ENCODE measurements at regions not wholly inside any gene's neighbourhood (a gene's known extent, or its start where the extent isn't known, plus 50 kb on each side); places are given as distances from the start of the nearest gene placed in this dataset.

- ChIA-PET CTCF (no interaction called here), POLR2A (no interaction called here)
- Histone ChIP-seq H3K27ac (ENCODE audit: low read depth, low read length) (no peak overlapping the region), H3K9me3 (ENCODE audit: control insufficient read depth, insufficient read depth, low read length) (no peaks in the 10 kb centered on the region), H3K4me3 (ENCODE audit: low read depth, low read length) (no peak overlapping the region), H3K27me3 (ENCODE audit: control insufficient read depth, insufficient read depth, low read length) (no peaks in the 10 kb centered on the region)
- no peak for DNase-seq (ENCODE audit: low read depth, low spot score)
- TF ChIP-seq, protein P1, sequence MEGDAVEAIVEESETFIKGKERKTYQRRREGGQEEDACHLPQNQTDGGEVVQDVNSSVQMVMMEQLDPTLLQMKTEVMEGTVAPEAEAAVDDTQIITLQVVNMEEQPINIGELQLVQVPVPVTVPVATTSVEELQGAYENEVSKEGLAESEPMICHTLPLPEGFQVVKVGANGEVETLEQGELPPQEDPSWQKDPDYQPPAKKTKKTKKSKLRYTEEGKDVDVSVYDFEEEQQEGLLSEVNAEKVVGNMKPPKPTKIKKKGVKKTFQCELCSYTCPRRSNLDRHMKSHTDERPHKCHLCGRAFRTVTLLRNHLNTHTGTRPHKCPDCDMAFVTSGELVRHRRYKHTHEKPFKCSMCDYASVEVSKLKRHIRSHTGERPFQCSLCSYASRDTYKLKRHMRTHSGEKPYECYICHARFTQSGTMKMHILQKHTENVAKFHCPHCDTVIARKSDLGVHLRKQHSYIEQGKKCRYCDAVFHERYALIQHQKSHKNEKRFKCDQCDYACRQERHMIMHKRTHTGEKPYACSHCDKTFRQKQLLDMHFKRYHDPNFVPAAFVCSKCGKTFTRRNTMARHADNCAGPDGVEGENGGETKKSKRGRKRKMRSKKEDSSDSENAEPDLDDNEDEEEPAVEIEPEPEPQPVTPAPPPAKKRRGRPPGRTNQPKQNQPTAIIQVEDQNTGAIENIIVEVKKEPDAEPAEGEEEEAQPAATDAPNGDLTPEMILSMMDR (IDR thresholded peaks at IDR 0.05; ENCODE audit: low read depth, low read length) = no peak
These were observed 136.6 kb upstream of the RARB start for GRCh38 chr3:25291481-25291905.

DNA sequence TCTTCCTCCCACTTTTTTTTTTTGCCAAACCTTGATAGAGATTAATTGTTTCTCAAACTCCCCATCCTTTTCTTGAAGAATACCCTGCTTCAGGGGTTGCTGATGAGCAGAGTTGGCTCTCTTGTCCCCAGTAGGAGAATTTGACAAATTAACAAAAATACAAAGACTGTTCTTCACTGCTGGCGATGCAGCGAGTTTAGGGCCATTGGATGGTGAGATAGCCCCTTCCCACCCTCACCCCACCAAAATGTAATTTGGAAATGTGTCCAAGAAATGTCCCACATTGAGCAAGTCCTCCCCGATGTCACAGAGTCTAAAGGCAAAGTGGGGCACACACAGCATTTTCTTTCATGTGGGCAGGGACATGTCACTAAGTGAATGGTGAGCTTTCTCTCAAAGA, 136.0 kb upstream of the RARB start:
- TF ChIP-seq, protein P1 (IDR thresholded peaks at IDR 0.05; ENCODE audit: low read depth, low read length) = no peak
- H3K4me3 ChIP-seq (ENCODE audit: low read depth, low read length) = no peak overlapping the region
- ChIA-PET CTCF (no interaction called here), POLR2A (no interaction called here)
- no peak overlapping the region for H3K27ac ChIP-seq (ENCODE audit: low read depth, low read length)
- DNase-seq (ENCODE audit: low read depth, low spot score) = no peak
- H3K9me3 ChIP-seq (ENCODE audit: control insufficient read depth, insufficient read depth, low read length) = no peaks in the 10 kb centered on the region
- no peaks in the 10 kb centered on the region for H3K27me3 ChIP-seq (ENCODE audit: control insufficient read depth, insufficient read depth, low read length)

GRCh38 chr3:25292595-25292994, 135.5 kb upstream of the RARB start:
- no peaks in the 10 kb centered on the region for H3K9me3 ChIP-seq (ENCODE audit: control insufficient read depth, insufficient read depth, low read length)
- ChIA-PET POLR2A (no interaction called here), CTCF (interaction anchor here (0.6 kb wide), 1 partner anchor 355 kb away, joined by 4 read pairs; no protein-coding TSS in a partner anchor)
- H3K27ac ChIP-seq (ENCODE audit: low read depth, low read length) = no peak overlapping the region
- TF ChIP-seq, protein P1 (IDR thresholded peaks at IDR 0.05; ENCODE audit: low read depth, low read length) = no peak
- H3K27me3 ChIP-seq (ENCODE audit: control insufficient read depth, insufficient read depth, low read length) = no peaks in the 10 kb centered on the region
- DNase-seq (ENCODE audit: low read depth, low spot score) = no peak
- H3K4me3 ChIP-seq (ENCODE audit: low read depth, low read length) = no peak overlapping the region

DNA sequence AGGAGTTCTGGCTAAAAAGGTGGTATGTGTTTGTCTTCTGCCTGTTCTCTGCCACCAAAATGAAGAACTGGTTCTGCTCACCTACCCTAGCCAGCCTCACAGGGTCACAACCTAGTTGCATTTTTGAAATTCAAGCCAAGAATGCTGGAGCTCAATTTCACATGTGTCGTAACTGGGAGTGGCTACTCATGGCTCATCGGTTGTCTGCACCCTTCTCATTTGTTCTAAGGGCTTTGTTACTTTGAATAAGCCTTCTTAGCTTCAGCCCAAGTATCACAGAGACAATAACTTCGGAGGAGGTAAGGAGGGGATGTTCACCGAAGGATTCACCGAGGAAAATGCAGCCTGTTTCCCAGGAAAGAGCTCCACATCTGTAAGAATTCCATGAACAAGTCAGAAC, 134.3 kb upstream of the RARB start:
- POLR2A ChIA-PET = no interaction called here
- DNase-seq (ENCODE audit: low read depth, low spot score) = no peak
- CTCF ChIA-PET = no interaction called here
- Histone ChIP-seq H3K4me3 (ENCODE audit: low read depth, low read length) (no peak overlapping the region), H3K27ac (ENCODE audit: low read depth, low read length) (no peak overlapping the region), H3K27me3 (ENCODE audit: control insufficient read depth, insufficient read depth, low read length) (no peaks in the 10 kb centered on the region), H3K9me3 (ENCODE audit: control insufficient read depth, insufficient read depth, low read length) (no peaks in the 10 kb centered on the region)
- TF ChIP-seq, protein P1 (IDR thresholded peaks at IDR 0.05; ENCODE audit: low read depth, low read length) = no peak

DNA sequence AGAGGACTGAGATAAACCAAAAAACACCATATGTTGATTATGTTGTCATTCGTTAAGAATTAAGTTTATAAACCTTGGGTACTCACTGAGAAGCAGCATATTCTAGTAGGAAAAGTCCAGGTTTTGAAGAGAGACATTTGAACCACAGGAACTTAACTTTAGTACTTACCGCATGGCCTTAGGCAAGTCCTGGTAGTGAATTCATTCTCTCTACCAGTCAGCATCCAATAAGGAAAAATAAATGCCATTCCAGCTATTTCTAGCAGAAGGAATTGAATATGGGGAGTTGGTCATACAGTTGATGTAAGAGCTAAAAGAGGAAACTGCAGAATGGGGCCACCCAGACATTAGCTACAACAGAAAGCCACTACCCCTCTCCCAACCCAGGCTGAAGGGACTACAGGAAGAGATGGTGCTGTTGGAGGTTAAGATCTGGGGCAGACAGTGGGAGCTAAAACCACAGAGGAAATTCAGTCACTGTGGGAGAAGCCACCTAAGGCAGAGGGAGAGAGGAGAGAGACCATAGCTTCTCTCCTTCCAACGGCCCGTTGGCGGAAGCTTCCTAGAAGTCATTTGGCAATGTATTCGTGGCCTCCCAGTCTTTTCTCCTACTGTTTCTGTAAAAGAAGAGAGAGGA, 133.8 kb upstream of the RARB start:
- TF ChIP-seq, protein P1 (IDR thresholded peaks at IDR 0.05; ENCODE audit: low read depth, low read length) = no peak
- Histone ChIP-seq H3K27me3 (ENCODE audit: control insufficient read depth, insufficient read depth, low read length) (no peaks in the 10 kb centered on the region), H3K27ac (ENCODE audit: low read depth, low read length) (no peak overlapping the region), H3K4me3 (ENCODE audit: low read depth, low read length) (no peak overlapping the region), H3K9me3 (ENCODE audit: control insufficient read depth, insufficient read depth, low read length) (no peaks in the 10 kb centered on the region)
- POLR2A ChIA-PET = no interaction called here
- no peak for DNase-seq (ENCODE audit: low read depth, low spot score)
- CTCF ChIA-PET = no interaction called here
